ENCODE measurements at regions not wholly inside any gene's neighbourhood (a gene's known extent, or its start where the extent isn't known, plus 50 kb on each side); places are given as distances from the start of the nearest gene placed in this dataset.

- H3K27ac Mint-ChIP-seq (ENCODE audit: unreplicated experiment): no peak overlapping the region
- Histone ChIP-seq H3K36me3 (ENCODE audit: control insufficient read depth, insufficient read depth, low read length) (no peaks in the 10 kb centered on the region), H3K27me3 (replicated peaks; ENCODE audit: control insufficient read depth, insufficient read depth, low read length) (no peaks in the 10 kb centered on the region), H3K4me1 (no peaks in the 10 kb centered on the region), H3K4me3 (ENCODE audit: low read depth, low read length) (no peak overlapping the region), H3K9me3 (no peaks in the 10 kb centered on the region)
- TF ChIP-seq, protein P1, sequence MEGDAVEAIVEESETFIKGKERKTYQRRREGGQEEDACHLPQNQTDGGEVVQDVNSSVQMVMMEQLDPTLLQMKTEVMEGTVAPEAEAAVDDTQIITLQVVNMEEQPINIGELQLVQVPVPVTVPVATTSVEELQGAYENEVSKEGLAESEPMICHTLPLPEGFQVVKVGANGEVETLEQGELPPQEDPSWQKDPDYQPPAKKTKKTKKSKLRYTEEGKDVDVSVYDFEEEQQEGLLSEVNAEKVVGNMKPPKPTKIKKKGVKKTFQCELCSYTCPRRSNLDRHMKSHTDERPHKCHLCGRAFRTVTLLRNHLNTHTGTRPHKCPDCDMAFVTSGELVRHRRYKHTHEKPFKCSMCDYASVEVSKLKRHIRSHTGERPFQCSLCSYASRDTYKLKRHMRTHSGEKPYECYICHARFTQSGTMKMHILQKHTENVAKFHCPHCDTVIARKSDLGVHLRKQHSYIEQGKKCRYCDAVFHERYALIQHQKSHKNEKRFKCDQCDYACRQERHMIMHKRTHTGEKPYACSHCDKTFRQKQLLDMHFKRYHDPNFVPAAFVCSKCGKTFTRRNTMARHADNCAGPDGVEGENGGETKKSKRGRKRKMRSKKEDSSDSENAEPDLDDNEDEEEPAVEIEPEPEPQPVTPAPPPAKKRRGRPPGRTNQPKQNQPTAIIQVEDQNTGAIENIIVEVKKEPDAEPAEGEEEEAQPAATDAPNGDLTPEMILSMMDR (IDR thresholded peaks at IDR 0.05; ENCODE audit: insufficient read depth in 1 of 2, low read depth in 1 of 2, low read length in 1 of 2, severe bottlenecking in 1 of 2, unreplicated experiment in 1 of 2): no peak
- no peaks in the 10 kb centered on the region for H3K4me1 Mint-ChIP-seq (ENCODE audit: low read depth, unreplicated experiment)
- H3K9me3 Mint-ChIP-seq (ENCODE audit: unreplicated experiment): no peaks in the 10 kb centered on the region
- H3K4me3 Mint-ChIP-seq (ENCODE audit: unreplicated experiment): no peak overlapping the region
- ChIA-PET CTCF (no interaction called here), POLR2A (no interaction called here)
- no peak for DNase-seq
- intact Hi-C loops (cut with micrococcal nuclease; ENCODE audit: unreplicated experiment): no loop called here
- H3K27me3 Mint-ChIP-seq (ENCODE audit: insufficient read depth, unreplicated experiment): no peaks in the 10 kb centered on the region
- no peaks in the 10 kb centered on the region for H3K36me3 Mint-ChIP-seq (ENCODE audit: insufficient read depth, unreplicated experiment)
- no TSS peak for BruUV-seq (replicated peaks)
Measured at GRCh38 chrX:39600222-39600621, 497.5 kb downstream of the BCOR start.

- no peak overlapping the region for H3K27ac Mint-ChIP-seq (ENCODE audit: unreplicated experiment)
- H3K27me3 Mint-ChIP-seq (ENCODE audit: insufficient read depth, unreplicated experiment): no peaks in the 10 kb centered on the region
- POLR2A ChIA-PET: no interaction called here
- CTCF ChIA-PET: no interaction called here
- H3K4me1 Mint-ChIP-seq (ENCODE audit: low read depth, unreplicated experiment): no peaks in the 10 kb centered on the region
- H3K36me3 Mint-ChIP-seq (ENCODE audit: insufficient read depth, unreplicated experiment): no peaks in the 10 kb centered on the region
- Histone ChIP-seq H3K9me3 (no peaks in the 10 kb centered on the region), H3K36me3 (ENCODE audit: control insufficient read depth, insufficient read depth, low read length) (no peaks in the 10 kb centered on the region), H3K27me3 (replicated peaks; ENCODE audit: control insufficient read depth, insufficient read depth, low read length) (no peaks in the 10 kb centered on the region), H3K4me3 (ENCODE audit: low read depth, low read length) (no peak overlapping the region), H3K4me1 (no peaks in the 10 kb centered on the region)
- no peak overlapping the region for H3K4me3 Mint-ChIP-seq (ENCODE audit: unreplicated experiment)
- no peaks in the 10 kb centered on the region for H3K9me3 Mint-ChIP-seq (ENCODE audit: unreplicated experiment)
- DNase-seq: no peak
- BruUV-seq (replicated peaks): no TSS peak
- intact Hi-C loops (cut with micrococcal nuclease; ENCODE audit: unreplicated experiment): no loop called here
- TF ChIP-seq, protein P1 (IDR thresholded peaks at IDR 0.05; ENCODE audit: insufficient read depth in 1 of 2, low read depth in 1 of 2, low read length in 1 of 2, severe bottlenecking in 1 of 2, unreplicated experiment in 1 of 2): no peak
Measured at GRCh38 chrX:39601231-39602177, 496.3 kb downstream of the BCOR start.

DNA sequence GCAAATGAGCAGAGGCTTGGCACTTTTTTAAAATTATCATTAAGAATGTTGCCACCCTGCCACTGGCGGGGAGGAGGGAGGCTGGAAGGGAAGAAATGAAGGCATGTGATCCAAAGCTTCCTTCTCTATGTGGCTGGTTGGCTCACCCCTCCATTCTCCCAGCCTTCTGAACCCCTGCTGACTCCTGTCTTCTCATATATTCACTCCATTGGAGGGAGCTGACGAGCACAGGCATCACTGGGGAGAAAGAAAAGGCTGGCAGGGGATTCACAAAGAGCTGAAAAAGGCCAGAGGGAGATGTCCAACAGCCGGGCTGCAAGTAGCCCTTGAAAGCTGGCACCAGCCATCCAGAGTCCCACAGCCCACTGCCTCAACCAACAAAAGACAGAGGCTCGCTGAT, 495.6 kb downstream of the BCOR start:
- Mint-ChIP-seq H3K36me3 (ENCODE audit: insufficient read depth, unreplicated experiment) (no peaks in the 10 kb centered on the region), H3K27ac (ENCODE audit: unreplicated experiment) (no peak overlapping the region), H3K27me3 (ENCODE audit: insufficient read depth, unreplicated experiment) (no peaks in the 10 kb centered on the region), H3K9me3 (ENCODE audit: unreplicated experiment) (no peaks in the 10 kb centered on the region), H3K4me1 (ENCODE audit: low read depth, unreplicated experiment) (no peaks in the 10 kb centered on the region), H3K4me3 (ENCODE audit: unreplicated experiment) (no peak overlapping the region)
- POLR2A ChIA-PET: no interaction called here
- CTCF ChIA-PET: no interaction called here
- no peaks in the 10 kb centered on the region for H3K27me3 ChIP-seq (replicated peaks; ENCODE audit: control insufficient read depth, insufficient read depth, low read length)
- H3K4me1 ChIP-seq: no peaks in the 10 kb centered on the region
- no peak for DNase-seq
- intact Hi-C loops (cut with micrococcal nuclease; ENCODE audit: unreplicated experiment): no loop called here
- H3K36me3 ChIP-seq (ENCODE audit: control insufficient read depth, insufficient read depth, low read length): no peaks in the 10 kb centered on the region
- no peaks in the 10 kb centered on the region for H3K9me3 ChIP-seq
- no TSS peak for BruUV-seq (replicated peaks)
- no peak overlapping the region for H3K4me3 ChIP-seq (ENCODE audit: low read depth, low read length)
- TF ChIP-seq, protein P1 (IDR thresholded peaks at IDR 0.05; ENCODE audit: insufficient read depth in 1 of 2, low read depth in 1 of 2, low read length in 1 of 2, severe bottlenecking in 1 of 2, unreplicated experiment in 1 of 2): no peak

Measured in Caco-2 (cell line).